ENCODE measurements at regions not wholly inside any gene's neighbourhood (a gene's known extent, or its start where the extent isn't known, plus 50 kb on each side); places are given as distances from the start of the nearest gene placed in this dataset.
A peak's percentile ranks its signal among the peaks of the same experiment; 100 is the strongest.
"Not testable (repeated sequence)": the region's sequence is repeated elsewhere in the genome, so short reads cannot be mapped to it uniquely, and the experiment has no call there.

DNA sequence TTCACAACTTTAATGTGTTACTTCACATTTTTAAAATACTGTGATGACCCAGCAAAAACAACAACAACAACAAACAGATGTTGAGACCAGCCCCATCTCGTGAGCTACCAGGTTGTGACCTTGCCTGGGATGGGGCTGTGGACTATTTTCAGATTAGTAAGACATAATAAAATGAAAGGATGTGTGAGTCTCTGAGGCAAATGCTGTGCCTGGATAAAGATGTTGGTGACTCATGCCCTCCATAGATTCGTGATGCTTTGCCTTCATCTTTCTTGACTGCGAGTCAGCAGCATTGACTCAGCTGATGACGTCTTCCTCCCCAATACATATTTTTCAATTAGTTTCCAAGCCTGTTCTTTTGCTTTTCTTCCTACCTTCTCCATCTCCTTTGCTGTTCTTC lies 453.0 kb upstream of the CFAP20DC start:
- no peaks in the 10 kb centered on the region for H3K4me1 ChIP-seq (ENCODE audit: low read depth)
- no peak overlapping the region for H3K27ac ChIP-seq
- no peaks in the 10 kb centered on the region for H3K9me3 ChIP-seq (ENCODE audit: low read depth)
- peak in 1 of 2 donors; percentile 47 for DNase-seq (ENCODE audit: low read depth in 1 of 2, low spot score in 1 of 2)
- TF ChIP-seq, protein P1, sequence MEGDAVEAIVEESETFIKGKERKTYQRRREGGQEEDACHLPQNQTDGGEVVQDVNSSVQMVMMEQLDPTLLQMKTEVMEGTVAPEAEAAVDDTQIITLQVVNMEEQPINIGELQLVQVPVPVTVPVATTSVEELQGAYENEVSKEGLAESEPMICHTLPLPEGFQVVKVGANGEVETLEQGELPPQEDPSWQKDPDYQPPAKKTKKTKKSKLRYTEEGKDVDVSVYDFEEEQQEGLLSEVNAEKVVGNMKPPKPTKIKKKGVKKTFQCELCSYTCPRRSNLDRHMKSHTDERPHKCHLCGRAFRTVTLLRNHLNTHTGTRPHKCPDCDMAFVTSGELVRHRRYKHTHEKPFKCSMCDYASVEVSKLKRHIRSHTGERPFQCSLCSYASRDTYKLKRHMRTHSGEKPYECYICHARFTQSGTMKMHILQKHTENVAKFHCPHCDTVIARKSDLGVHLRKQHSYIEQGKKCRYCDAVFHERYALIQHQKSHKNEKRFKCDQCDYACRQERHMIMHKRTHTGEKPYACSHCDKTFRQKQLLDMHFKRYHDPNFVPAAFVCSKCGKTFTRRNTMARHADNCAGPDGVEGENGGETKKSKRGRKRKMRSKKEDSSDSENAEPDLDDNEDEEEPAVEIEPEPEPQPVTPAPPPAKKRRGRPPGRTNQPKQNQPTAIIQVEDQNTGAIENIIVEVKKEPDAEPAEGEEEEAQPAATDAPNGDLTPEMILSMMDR (IDR thresholded peaks at IDR 0.05; ENCODE audit: low read depth, low read length) = no peak
- no peaks in the 10 kb centered on the region for H3K27me3 ChIP-seq
- H3K36me3 ChIP-seq = no peaks in the 10 kb centered on the region
- no peak overlapping the region for H3K4me3 ChIP-seq

DNA sequence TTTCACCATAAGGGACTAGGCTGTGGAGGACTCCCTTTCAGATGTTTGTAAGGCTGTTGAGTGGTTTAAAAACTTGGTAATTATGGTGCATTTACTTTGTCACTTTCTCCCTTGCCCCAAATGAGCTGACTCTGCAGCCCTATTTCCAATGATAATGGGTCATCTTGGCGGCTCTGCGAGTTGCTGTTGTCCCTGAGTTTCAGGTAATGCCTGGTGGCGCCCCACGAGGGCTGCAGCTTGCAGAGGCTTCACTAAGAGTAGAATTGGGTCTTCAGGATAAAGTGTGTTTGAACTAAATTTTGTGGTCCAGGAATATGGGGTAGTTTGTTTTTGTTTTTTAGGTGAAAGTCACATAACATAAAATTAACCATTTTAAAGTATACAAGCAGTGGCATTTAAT lies 450.1 kb upstream of the CFAP20DC start:
- Histone ChIP-seq H3K36me3 (no peaks in the 10 kb centered on the region), H3K27ac (no peak overlapping the region), H3K4me3 (no peak overlapping the region), H3K9me3 (ENCODE audit: low read depth) (no peaks in the 10 kb centered on the region), H3K27me3 (no peaks in the 10 kb centered on the region), H3K4me1 (ENCODE audit: low read depth) (no peaks in the 10 kb centered on the region)
- TF ChIP-seq, protein P1 (IDR thresholded peaks at IDR 0.05; ENCODE audit: low read depth, low read length) = no peak
- DNase-seq (ENCODE audit: low read depth in 1 of 2, low spot score in 1 of 2) = no peak

DNA sequence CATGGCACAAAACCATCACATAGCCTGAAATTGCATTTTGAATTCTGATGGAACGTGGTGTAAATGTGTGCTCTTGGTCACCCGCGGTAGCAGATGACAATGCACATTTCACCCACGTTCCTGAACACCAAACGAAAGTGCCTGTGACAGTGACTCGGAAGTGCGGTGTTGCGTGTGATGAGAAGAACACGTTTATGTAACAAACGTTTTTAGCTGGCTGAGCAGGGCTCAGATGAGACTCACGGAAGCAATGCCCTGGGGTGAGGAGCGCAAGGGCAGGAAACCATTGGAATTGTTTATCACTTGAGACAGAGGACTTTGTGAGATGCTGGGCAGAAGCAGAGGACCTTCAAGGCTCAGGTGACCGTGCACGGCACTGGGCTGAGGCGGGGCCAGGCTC lies 449.2 kb upstream of the CFAP20DC start:
- Histone ChIP-seq H3K36me3 (no peaks in the 10 kb centered on the region), H3K27me3 (no peaks in the 10 kb centered on the region), H3K4me1 (ENCODE audit: low read depth) (no peaks in the 10 kb centered on the region), H3K9me3 (ENCODE audit: low read depth) (no peaks in the 10 kb centered on the region), H3K27ac (no peak overlapping the region), H3K4me3 (no peak overlapping the region)
- no peak for DNase-seq (ENCODE audit: low read depth in 1 of 2, low spot score in 1 of 2)
- TF ChIP-seq, protein P1 (IDR thresholded peaks at IDR 0.05; ENCODE audit: low read depth, low read length) = no peak

DNA sequence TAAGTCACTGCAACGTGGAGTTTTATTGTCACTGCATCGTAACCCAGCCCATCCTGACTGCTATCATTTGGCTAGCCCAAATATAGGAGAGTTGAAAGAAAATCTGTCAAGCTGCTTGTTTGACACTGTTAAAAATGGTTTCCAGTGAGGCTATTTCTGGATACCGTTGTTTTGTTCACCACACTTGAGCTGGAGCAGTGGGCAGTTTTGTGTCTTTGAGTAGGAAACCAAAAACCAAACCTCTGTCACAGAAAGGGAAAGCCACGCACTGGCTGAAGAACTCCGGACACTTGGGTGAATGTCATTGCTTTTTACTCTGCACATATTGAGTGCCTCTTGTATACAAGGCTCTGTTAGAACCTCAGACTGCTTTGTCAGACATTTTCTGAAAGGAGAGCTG lies 446.4 kb upstream of the CFAP20DC start:
- H3K27me3 ChIP-seq = no peaks in the 10 kb centered on the region
- no peak overlapping the region for H3K4me3 ChIP-seq
- H3K9me3 ChIP-seq (ENCODE audit: low read depth) = no peaks in the 10 kb centered on the region
- no peak overlapping the region for H3K27ac ChIP-seq
- no peak for DNase-seq (ENCODE audit: low read depth in 1 of 2, low spot score in 1 of 2)
- no peaks in the 10 kb centered on the region for H3K36me3 ChIP-seq
- TF ChIP-seq, protein P1 (IDR thresholded peaks at IDR 0.05; ENCODE audit: low read depth, low read length) = no peak
- H3K4me1 ChIP-seq (ENCODE audit: low read depth) = no peaks in the 10 kb centered on the region

DNA sequence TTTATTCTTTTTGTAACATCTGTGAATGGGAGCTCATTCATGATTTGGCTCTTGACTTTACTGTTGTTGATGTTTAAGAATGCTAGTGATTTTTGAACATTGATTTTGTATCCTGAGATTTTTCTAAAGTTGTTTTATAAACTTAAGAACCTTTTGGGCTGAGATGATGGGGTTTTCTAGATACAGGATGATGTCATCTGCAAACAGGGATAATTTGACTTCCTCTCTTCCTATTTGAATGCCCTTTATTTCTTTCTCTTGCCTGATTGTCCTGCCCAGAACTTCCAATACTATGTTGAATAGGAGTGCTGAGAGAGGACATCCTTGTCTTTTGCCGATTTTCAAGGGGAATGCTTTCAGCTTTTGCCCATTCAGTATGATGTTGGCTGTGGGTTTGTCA lies 445.1 kb upstream of the CFAP20DC start:
- not testable (repeated sequence) for H3K36me3 ChIP-seq; H3K4me1 ChIP-seq (ENCODE audit: low read depth); H3K27ac ChIP-seq; DNase-seq (ENCODE audit: low read depth in 1 of 2, low spot score in 1 of 2); H3K4me3 ChIP-seq; H3K27me3 ChIP-seq; H3K9me3 ChIP-seq (ENCODE audit: low read depth)

DNA sequence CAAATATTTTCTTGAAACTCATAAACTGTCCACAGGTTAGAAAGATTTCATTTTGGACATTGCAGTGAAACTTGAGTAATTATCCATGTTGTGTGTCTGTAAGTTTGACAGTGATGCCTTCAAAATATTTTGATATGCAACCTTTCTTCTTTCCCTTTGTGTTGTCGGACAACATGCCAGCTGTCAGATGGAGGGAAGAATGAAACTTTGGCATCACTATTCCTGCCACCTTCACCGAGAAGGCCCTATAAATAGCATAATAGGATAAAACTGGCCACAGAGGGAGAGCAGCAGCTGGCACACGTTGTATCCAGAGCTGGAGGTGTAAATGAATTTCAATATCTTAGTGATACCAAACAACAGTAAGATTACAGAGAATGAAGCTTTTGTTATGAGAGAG lies 436.7 kb upstream of the CFAP20DC start:
- H3K4me3 ChIP-seq = no peak overlapping the region

More for the DNA sequence above, 436.7 kb upstream of the CFAP20DC start:
- DNase-seq (ENCODE audit: low read depth in 1 of 2, low spot score in 1 of 2) = no peak
- H3K4me1 ChIP-seq (ENCODE audit: low read depth) = peaks cover 6% of the 10 kb centered on the region
- no peaks in the 10 kb centered on the region for H3K27me3 ChIP-seq
- TF ChIP-seq, protein P1 (IDR thresholded peaks at IDR 0.05; ENCODE audit: low read depth, low read length) = no peak
- H3K36me3 ChIP-seq = no peaks in the 10 kb centered on the region
- no peak overlapping the region for H3K27ac ChIP-seq
- no peaks in the 10 kb centered on the region for H3K9me3 ChIP-seq (ENCODE audit: low read depth)

All from cardiac muscle cell (in vitro differentiated cells and primary cell).